ENCODE measurements at regions not wholly inside any gene's neighbourhood (a gene's known extent, or its start where the extent isn't known, plus 50 kb on each side); places are given as distances from the start of the nearest gene placed in this dataset.
A peak's percentile ranks its signal among the peaks of the same experiment; 100 is the strongest.

- ATAC-seq: no peak
These were observed 68.8 kb upstream of the UNC5B start for GRCh38 chr10:71143610-71144009.

GRCh38 chr10:71144824-71145223 lies 67.5 kb upstream of the UNC5B start:
- no peak for ATAC-seq
- H3K27ac Mint-ChIP-seq: no peak overlapping the region
- H3K9me3 Mint-ChIP-seq: no peaks in the 10 kb centered on the region
- no peak overlapping the region for H3K4me3 Mint-ChIP-seq
- H3K4me1 Mint-ChIP-seq: no peaks in the 10 kb centered on the region
- no peaks in the 10 kb centered on the region for H3K36me3 Mint-ChIP-seq
- H3K27me3 Mint-ChIP-seq: peaks cover 0 to 4% (median 0%) of the 10 kb centered on the region in 5 donors
- DNase-seq: no peak
- POLR2A ChIA-PET: no interaction called here

More at GRCh38 chr10:71143610-71144009, 68.8 kb upstream of the UNC5B start:
- Mint-ChIP-seq H3K27me3 (peaks cover under 1 to 12% (median 4%) of the 10 kb centered on the region in 5 donors), H3K9me3 (no peaks in the 10 kb centered on the region), H3K27ac (no peak overlapping the region), H3K4me3 (no peak overlapping the region), H3K4me1 (peaks cover 0 to 2% (median 0%) of the 10 kb centered on the region in 4 donors), H3K36me3 (no peaks in the 10 kb centered on the region)
- peak in 1 of 10 donors; percentile 36 for DNase-seq
- POLR2A ChIA-PET: no interaction called here

- Mint-ChIP-seq H3K9me3 (no peaks in the 10 kb centered on the region), H3K36me3 (no peaks in the 10 kb centered on the region), H3K27me3 (peaks cover 0 to 4% (median 0%) of the 10 kb centered on the region in 5 donors), H3K4me3 (no peak overlapping the region), H3K4me1 (no peaks in the 10 kb centered on the region), H3K27ac (no peak overlapping the region)
- POLR2A ChIA-PET: no interaction called here
- ATAC-seq: no peak
- DNase-seq: no peak
These were observed 66.9 kb upstream of the UNC5B start for GRCh38 chr10:71145352-71145945.

DNA sequence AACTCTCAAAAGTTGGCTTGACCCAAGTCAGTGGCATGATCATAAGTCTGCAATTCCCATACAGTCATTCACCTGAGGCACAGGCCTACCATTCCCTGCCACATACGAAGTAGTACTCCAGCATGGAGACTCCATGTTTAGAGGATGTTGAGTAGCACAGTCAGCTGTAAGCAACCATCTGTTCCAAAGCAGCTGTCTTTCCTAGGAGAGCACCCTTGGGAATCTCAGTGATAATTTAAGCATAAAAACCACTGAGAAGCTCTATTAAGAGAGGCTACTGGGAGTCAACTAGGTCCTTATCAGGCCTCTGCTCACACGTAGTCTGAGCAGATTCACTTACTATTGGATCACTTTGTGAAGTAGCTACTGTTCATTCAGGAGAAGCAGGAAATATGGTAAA lies 61.6 kb upstream of the UNC5B start:
- no peak overlapping the region for H3K27ac Mint-ChIP-seq
- no peak overlapping the region for H3K4me3 Mint-ChIP-seq
- no peak for ATAC-seq
- H3K4me1 Mint-ChIP-seq: no peaks in the 10 kb centered on the region
- no peaks in the 10 kb centered on the region for H3K36me3 Mint-ChIP-seq
- peaks cover 0 to 4% (median 0%) of the 10 kb centered on the region in 5 donors for H3K27me3 Mint-ChIP-seq
- POLR2A ChIA-PET: no interaction called here
- no peaks in the 10 kb centered on the region for H3K9me3 Mint-ChIP-seq
- DNase-seq: no peak

DNA sequence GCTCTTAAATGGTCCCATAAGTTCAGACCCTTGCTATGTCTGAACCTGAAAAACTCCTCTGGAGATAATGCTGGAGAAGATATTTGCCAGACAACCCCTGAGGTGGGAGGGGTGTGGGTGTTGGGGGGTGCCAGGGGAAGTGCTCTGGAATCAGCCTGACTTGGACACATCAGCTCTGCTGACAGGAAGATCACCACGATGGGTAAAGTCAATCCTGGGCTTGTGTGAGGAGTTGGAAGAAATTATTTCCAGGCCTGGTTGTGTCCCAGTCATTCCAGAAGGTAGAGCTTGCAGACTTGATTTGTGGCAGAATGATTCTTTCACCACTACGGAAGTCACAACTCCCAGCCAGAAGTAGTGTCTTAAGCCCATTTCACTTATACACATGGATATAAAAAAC lies 60.3 kb upstream of the UNC5B start:
- no peak overlapping the region for H3K27ac Mint-ChIP-seq
- no peaks in the 10 kb centered on the region for H3K4me1 Mint-ChIP-seq
- H3K27me3 Mint-ChIP-seq: peaks cover 0 to under 1% (median 0%) of the 10 kb centered on the region in 5 donors
- POLR2A ChIA-PET: no interaction called here
- ATAC-seq (no peak), DNase-seq (peak in 1 of 10 donors; percentile 26)
- no peaks in the 10 kb centered on the region for H3K36me3 Mint-ChIP-seq
- no peaks in the 10 kb centered on the region for H3K9me3 Mint-ChIP-seq
- no peak overlapping the region for H3K4me3 Mint-ChIP-seq

DNA sequence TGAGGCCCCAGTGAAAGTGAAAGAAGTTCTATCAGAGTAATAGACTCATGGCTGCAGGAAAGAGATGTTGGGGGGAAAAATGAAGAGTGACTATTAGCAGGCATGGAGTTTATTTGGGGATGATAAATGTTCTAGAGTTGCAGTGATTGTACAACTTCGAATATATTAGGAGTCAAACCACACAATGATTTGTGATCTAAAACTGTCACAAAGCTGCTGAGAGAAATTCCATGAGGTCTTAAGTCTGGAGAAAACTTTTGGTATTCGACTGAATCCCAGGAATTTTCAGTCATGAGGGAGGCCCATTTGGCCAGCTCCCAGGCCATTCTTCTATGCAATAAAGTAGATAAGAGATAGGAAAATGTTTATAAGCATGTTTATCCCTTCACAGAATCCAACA lies 55.9 kb upstream of the UNC5B start:
- ATAC-seq: no peak
- no peak overlapping the region for H3K4me3 Mint-ChIP-seq
- no peak for DNase-seq
- H3K9me3 Mint-ChIP-seq: no peaks in the 10 kb centered on the region
- no peaks in the 10 kb centered on the region for H3K27me3 Mint-ChIP-seq
- no peaks in the 10 kb centered on the region for H3K36me3 Mint-ChIP-seq
- POLR2A ChIA-PET: no interaction called here
- H3K27ac Mint-ChIP-seq: no peak overlapping the region
- peaks cover 0 to 4% (median 0%) of the 10 kb centered on the region in 4 donors for H3K4me1 Mint-ChIP-seq

DNA sequence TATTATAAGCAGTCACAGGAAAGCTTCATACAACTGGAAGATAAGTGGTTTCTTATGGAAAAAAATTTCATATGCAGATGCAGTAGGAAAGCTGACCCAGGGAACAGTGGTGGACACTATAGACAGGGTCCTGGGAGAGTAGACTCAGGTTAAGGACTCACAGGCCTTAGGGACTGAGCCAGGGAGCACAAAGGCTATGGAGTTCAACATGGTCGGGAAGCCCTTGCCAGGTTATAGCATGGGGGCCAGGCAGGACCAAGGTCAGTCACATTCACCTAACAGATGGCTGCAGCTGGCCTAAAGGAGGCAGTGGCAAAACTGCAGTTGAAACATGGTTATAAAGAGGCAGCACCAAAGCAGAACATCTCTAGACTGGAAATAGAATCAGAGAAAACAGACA lies 54.9 kb upstream of the UNC5B start:
- Mint-ChIP-seq H3K36me3 (no peaks in the 10 kb centered on the region), H3K27me3 (no peaks in the 10 kb centered on the region), H3K4me3 (no peak overlapping the region), H3K27ac (peak overlapping the region in 1 of 10 donors; percentile 30), H3K9me3 (no peaks in the 10 kb centered on the region), H3K4me1 (peaks cover 0 to 4% (median 0%) of the 10 kb centered on the region in 4 donors)
- ATAC-seq: no peak
- POLR2A ChIA-PET: no interaction called here
- DNase-seq: no peak

DNA sequence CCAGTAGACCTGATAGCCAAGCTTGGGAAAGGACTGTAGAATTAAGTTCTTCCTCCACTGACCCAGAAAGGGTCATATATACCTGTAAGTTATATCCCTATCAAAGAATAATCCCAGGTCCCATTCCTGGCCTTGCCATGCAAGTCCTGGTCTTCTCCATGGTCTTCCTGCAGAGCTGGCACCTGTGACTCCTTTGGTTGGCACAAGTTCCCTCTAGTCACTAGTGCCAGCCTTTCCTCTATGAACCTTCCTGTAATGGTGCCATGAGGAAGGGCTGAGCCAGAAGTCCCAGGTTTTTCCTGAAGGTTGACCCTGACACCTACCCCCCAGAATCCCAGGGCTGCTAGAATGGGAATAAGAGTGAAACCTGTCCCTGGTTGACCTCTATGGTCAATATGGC lies 54.1 kb upstream of the UNC5B start:
- Mint-ChIP-seq H3K36me3 (no peaks in the 10 kb centered on the region), H3K9me3 (peaks cover 0 to 2% (median 0%) of the 10 kb centered on the region in 9 donors), H3K4me3 (no peak overlapping the region), H3K27ac (no peak overlapping the region), H3K27me3 (peaks cover 0 to 2% (median 0%) of the 10 kb centered on the region in 5 donors), H3K4me1 (peaks cover 0 to 4% (median 0%) of the 10 kb centered on the region in 4 donors)
- POLR2A ChIA-PET: no interaction called here
- DNase-seq (peak in 1 of 10 donors; percentile 49), ATAC-seq (no peak)

GRCh38 chr10:71158902-71159301 lies 53.5 kb upstream of the UNC5B start:
- ATAC-seq (no peak), DNase-seq (no peak)
- no peak overlapping the region for H3K4me3 Mint-ChIP-seq
- no peaks in the 10 kb centered on the region for H3K36me3 Mint-ChIP-seq
- peaks cover 0 to 2% (median 0%) of the 10 kb centered on the region in 9 donors for H3K9me3 Mint-ChIP-seq
- peaks cover 0 to 4% (median 0%) of the 10 kb centered on the region in 4 donors for H3K4me1 Mint-ChIP-seq
- peaks cover 0 to 2% (median 0%) of the 10 kb centered on the region in 5 donors for H3K27me3 Mint-ChIP-seq
- H3K27ac Mint-ChIP-seq: no peak overlapping the region
- POLR2A ChIA-PET: no interaction called here

- no peak for DNase-seq
- no peak overlapping the region for H3K27ac Mint-ChIP-seq
- no peaks in the 10 kb centered on the region for H3K36me3 Mint-ChIP-seq
- H3K4me3 Mint-ChIP-seq: no peak overlapping the region
- POLR2A ChIA-PET: no interaction called here
- peaks cover 0 to 3% (median 0%) of the 10 kb centered on the region in 5 donors for H3K27me3 Mint-ChIP-seq
- no peak for ATAC-seq
- H3K9me3 Mint-ChIP-seq: peaks cover 0 to 2% (median 0%) of the 10 kb centered on the region in 9 donors
- peaks cover 0 to 4% (median 0%) of the 10 kb centered on the region in 4 donors for H3K4me1 Mint-ChIP-seq
These were observed 52.5 kb upstream of the UNC5B start for GRCh38 chr10:71159892-71160291.

- no peaks in the 10 kb centered on the region for H3K36me3 Mint-ChIP-seq
- POLR2A ChIA-PET: no interaction called here
- DNase-seq (peak in 1 of 10 donors; percentile 42), ATAC-seq (peak in 1 of 2 donors; percentile 58)
- no peak overlapping the region for H3K4me3 Mint-ChIP-seq
- H3K27me3 Mint-ChIP-seq: peaks cover 0 to 3% (median 1%) of the 10 kb centered on the region in 5 donors
- H3K9me3 Mint-ChIP-seq: peaks cover 0 to 2% (median 0%) of the 10 kb centered on the region in 9 donors
- H3K27ac Mint-ChIP-seq: peak overlapping the region in 1 of 10 donors; percentile 79
- peaks cover 0 to 4% (median 0%) of the 10 kb centered on the region in 4 donors for H3K4me1 Mint-ChIP-seq
These were observed 50.9 kb upstream of the UNC5B start for GRCh38 chr10:71161425-71161824.

Data from naive thymus-derived CD8-positive, alpha-beta T cell (primary cell).